PC-9 (cell line): ENCODE measurements at regions not wholly inside any gene's neighbourhood (a gene's known extent, or its start where the extent isn't known, plus 50 kb on each side); places are given as distances from the start of the nearest gene placed in this dataset.

ENCODE experiments used
- BruUV-seq: library from RNA; stranded (reverse); fragments of 400-500 nt; replicated peaks from 2 replicates; lab custom pipeline; 2021; lab: Mats Ljungman, UMichigan
- CTCF ChIA-PET: fragments of 300-600 bp; sonication (Branson Sonifier 250); formaldehyde crosslinking; loops from one replicate; lab custom pipeline; 2022; ENCODE audit warnings: antibody characterized with exemption; lab: Charles Lee
- POLR2A ChIA-PET: fragments of 300-600 bp; sonication (Branson Sonifier 250); formaldehyde crosslinking; loops from one replicate; lab custom pipeline; 2022; ENCODE audit warnings: antibody characterized with exemption; ENCODE audit not compliant: unreplicated experiment; lab: Charles Lee
- DNase-seq, 2 experiments: peaks; one replicate each; pipeline versions ENCODE4 v3.0.0 to v3.0.0-alpha.2; 2015 to 2022; ENCODE audit warnings: mixed read lengths in 1 of 2
- H2AFZ ChIP-seq: fragments of 200-600 bp; sonication (generic); 2 replicates; pipeline ENCODE4 v1.8.1; 2017; ENCODE audit warnings: antibody characterized with exemption
- H3F3A ChIP-seq: fragments of 200-600 bp; sonication (generic); 2 replicates; pipeline ENCODE4 v1.8.1; 2017; ENCODE audit warnings: antibody characterized with exemption, mild to moderate bottlenecking, low read depth; ENCODE audit not compliant: insufficient read depth
- H3K27ac ChIP-seq: fragments of 200-600 bp; sonication (generic); 2 replicates; pipeline ENCODE4 v1.6.1; 2016; ENCODE audit warnings: mixed run types
- H3K27me3 ChIP-seq: fragments of 200-600 bp; sonication (generic); 2 replicates; pipeline ENCODE4 v1.6.1; 2016; ENCODE audit warnings: low read depth, mixed run types; ENCODE audit not compliant: insufficient read depth
- H3K36me3 ChIP-seq: fragments of 200-600 bp; sonication (generic); 2 replicates; pipeline ENCODE4 v1.6.1; 2016; ENCODE audit warnings: low read depth, mixed run types
- H3K4me1 ChIP-seq: fragments of 200-600 bp; sonication (generic); replicated peaks from 2 replicates; pipeline ENCODE4 v1.6.1; 2016; ENCODE audit warnings: mixed run types; ENCODE audit not compliant: insufficient read depth
- H3K4me2 ChIP-seq: fragments of 200-600 bp; sonication (generic); 2 replicates; pipeline ENCODE4 v1.6.1; 2017; ENCODE audit warnings: mixed run types
- H3K4me3 ChIP-seq: fragments of 200-600 bp; sonication (generic); 2 replicates; pipeline ENCODE4 v1.6.1; 2016; ENCODE audit warnings: mixed run types
- H3K79me2 ChIP-seq: fragments of 200-600 bp; sonication (generic); 2 replicates; pipeline ENCODE4 v1.6.1; 2017; ENCODE audit warnings: low read depth, mixed run types
- H3K9me2 ChIP-seq: fragments of 200-600 bp; sonication (generic); 2 replicates; pipeline ENCODE4 v1.8.1; 2017; ENCODE audit warnings: mild to moderate bottlenecking; ENCODE audit not compliant: insufficient read depth
- H3K9me3 ChIP-seq: fragments of 200-600 bp; sonication (generic); 2 replicates; pipeline ENCODE4 v1.8.1; 2016; ENCODE audit warnings: low read depth; ENCODE audit not compliant: insufficient read depth
- H4K20me1 ChIP-seq: fragments of 200-600 bp; sonication (generic); 2 replicates; pipeline ENCODE4 v1.8.1; 2017; ENCODE audit not compliant: insufficient read depth
- CTCF ChIP-seq: fragments of 200-600 bp; sonication (generic); conservative IDR thresholded peaks from 2 replicates; pipeline ENCODE4 v1.6.1; 2017; ENCODE audit warnings: mixed run types, antibody characterized with exemption, mild to moderate bottlenecking, moderate library complexity
- EZH2 ChIP-seq: fragments of 200-600 bp; sonication (generic); IDR thresholded peaks from 2 replicates; pipeline ENCODE4 v1.8.0; 2017; ENCODE audit warnings: antibody characterized with exemption, low read depth
- intact Hi-C: fragments of 100-400 bp; cut with micrococcal nuclease; formaldehyde crosslinking; loops from one replicate; pipeline ENCODE4 v1.10.0; 2022; ENCODE audit not compliant: unreplicated experiment

GRCh38 chr1:87926921-87927320 is 598.2 kb downstream of the LMO4 start:
- Histone ChIP-seq H3K9me3 (no peaks in the 10 kb centered on the region), H3F3A (no peaks in the 10 kb centered on the region; the same call in 1 of the 2 replicates), H4K20me1 (no peaks in the 10 kb centered on the region), H3K4me2 (no peak overlapping the region), H3K36me3 (no peaks in the 10 kb centered on the region), H3K27me3 (no peaks in the 10 kb centered on the region), H3K79me2 (no peaks in the 10 kb centered on the region), H3K4me3 (no peak overlapping the region), H3K9me2 (no peaks in the 10 kb centered on the region), H2AFZ (no peak overlapping the region), H3K4me1 (peaks cover 13% of the 10 kb centered on the region; the same call in 1 of the 2 replicates), H3K27ac (no peak overlapping the region)
- TF ChIP-seq EZH2 (no peak), CTCF (no peak)
- no peak for DNase-seq
- intact Hi-C loops: loop anchor here (10.0 kb wide), 1 partner anchor 132 kb away; no protein-coding TSS in a partner anchor
- CTCF ChIA-PET: interaction anchor here (1.3 kb wide), 1 partner anchor 27 kb away, joined by 3 read pairs; no protein-coding TSS in a partner anchor
- POLR2A ChIA-PET: interaction anchor here (0.6 kb wide), 1 partner anchor 1283 kb away, joined by 5 read pairs; no protein-coding TSS in a partner anchor
- no TSS peak for BruUV-seq

- Histone ChIP-seq H4K20me1 (no peaks in the 10 kb centered on the region), H3K4me3 (no peak overlapping the region), H2AFZ (0 out of 2 replicates have a peak overlapping the region, but pooled peaks have one; percentile 14), H3K27me3 (no peaks in the 10 kb centered on the region), H3K27ac (no peak overlapping the region), H3K79me2 (no peaks in the 10 kb centered on the region), H3K9me3 (no peaks in the 10 kb centered on the region), H3K4me1 (peaks cover 13% of the 10 kb centered on the region; the same call in 1 of the 2 replicates), H3F3A (no peaks in the 10 kb centered on the region; the same call in 1 of the 2 replicates), H3K36me3 (no peaks in the 10 kb centered on the region), H3K9me2 (no peaks in the 10 kb centered on the region), H3K4me2 (no peak overlapping the region)
- intact Hi-C loops: loop anchor here (10.0 kb wide), 1 partner anchor 133 kb away; no protein-coding TSS in a partner anchor
- ChIA-PET CTCF (interaction anchor here (1.3 kb wide), 1 partner anchor 26 kb away, joined by 3 read pairs; no protein-coding TSS in a partner anchor), POLR2A (interaction anchor here (0.5 to 0.7 kb wide), 4 partner anchors 76 to 1283 kb away, joined by 3 to 5 read pairs (median 4); no protein-coding TSS in a partner anchor)
- TF ChIP-seq CTCF (no peak), EZH2 (no peak)
- BruUV-seq: no TSS peak
- peak; percentile 55 to 64 for DNase-seq
Measured at GRCh38 chr1:87927391-87928280, 599.0 kb downstream of the LMO4 start.

GRCh38 chr1:87928623-87929022 is 599.9 kb downstream of the LMO4 start:
- TF ChIP-seq EZH2: no peak
- no peak for TF ChIP-seq CTCF
- intact Hi-C loops: loop anchor here (10.0 kb wide), 1 partner anchor 134 kb away; no protein-coding TSS in a partner anchor
- ChIA-PET CTCF (no interaction called here), POLR2A (no interaction called here)
- H4K20me1 ChIP-seq: no peaks in the 10 kb centered on the region
- H3K4me2 ChIP-seq: no peak overlapping the region
- H3K9me2 ChIP-seq: no peaks in the 10 kb centered on the region
- H3K9me3 ChIP-seq: no peaks in the 10 kb centered on the region
- no peaks in the 10 kb centered on the region for H3K79me2 ChIP-seq
- H3K27me3 ChIP-seq: no peaks in the 10 kb centered on the region
- no peak for DNase-seq
- H3K4me3 ChIP-seq: no peak overlapping the region
- H2AFZ ChIP-seq: no peak overlapping the region
- no peaks in the 10 kb centered on the region; the same call in 1 of the 2 replicates for H3F3A ChIP-seq
- no TSS peak for BruUV-seq
- H3K4me1 ChIP-seq: peaks cover 13% of the 10 kb centered on the region; the same call in 1 of the 2 replicates
- H3K36me3 ChIP-seq: no peaks in the 10 kb centered on the region
- no peak overlapping the region for H3K27ac ChIP-seq
